Ovary (tissue), 3 donors: ENCODE measurements at regions not wholly inside any gene's neighbourhood (a gene's known extent, or its start where the extent isn't known, plus 50 kb on each side); places are given as distances from the start of the nearest gene placed in this dataset.

Source experiments
- EP300 ChIP-seq: sonication (generic); formaldehyde crosslinking; IDR thresholded peaks from one replicate; pipeline ENCODE4 v1.6.1; 2017; ENCODE audit warnings: antibody characterized with exemption
- POLR2A ChIP-seq: fragments of 450-650 bp; IDR thresholded peaks from one replicate; pipeline ENCODE4 v1.6.1; 2017; ENCODE audit warnings: antibody characterized with exemption, mild to moderate bottlenecking, moderate library complexity
- TF ChIP-seq, protein P1 (sequence below), 3 donors: fragments of 450-650 bp in 2 of 3; fragments of 200-600 bp in 1 of 3; IDR thresholded peaks; one replicate each; pipeline versions ENCODE4 v1.5.1 to v1.8.0; 2016 to 2022; ENCODE audit warnings: antibody characterized with exemption in 3 of 3, mild to moderate bottlenecking in 1 of 3
- donor health status: DM: no; HTN: no; CAD: no.

DNA sequence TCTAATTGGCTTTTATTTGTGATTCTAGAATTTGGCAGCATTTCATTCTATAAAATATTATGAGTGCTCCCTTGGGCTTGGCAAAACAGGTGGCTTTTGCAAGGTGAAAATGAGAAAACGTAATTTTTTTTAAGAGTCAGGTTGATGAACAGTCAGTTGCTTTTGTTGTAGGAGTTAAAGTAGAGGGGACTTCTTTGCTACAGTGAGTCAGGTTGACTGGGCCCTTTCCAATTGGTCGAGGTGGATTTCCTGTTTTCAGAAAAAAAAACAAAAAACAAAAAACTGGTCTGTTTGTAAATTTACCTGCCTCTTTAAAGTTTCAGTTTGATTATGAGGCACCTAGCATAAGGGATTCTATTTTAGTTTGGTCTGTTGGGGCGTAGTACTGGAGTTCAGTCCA is 1469.4 kb upstream of the GBE1 start:
- TF ChIP-seq EP300 (no peak), POLR2A (no peak)
- TF ChIP-seq, protein P1, sequence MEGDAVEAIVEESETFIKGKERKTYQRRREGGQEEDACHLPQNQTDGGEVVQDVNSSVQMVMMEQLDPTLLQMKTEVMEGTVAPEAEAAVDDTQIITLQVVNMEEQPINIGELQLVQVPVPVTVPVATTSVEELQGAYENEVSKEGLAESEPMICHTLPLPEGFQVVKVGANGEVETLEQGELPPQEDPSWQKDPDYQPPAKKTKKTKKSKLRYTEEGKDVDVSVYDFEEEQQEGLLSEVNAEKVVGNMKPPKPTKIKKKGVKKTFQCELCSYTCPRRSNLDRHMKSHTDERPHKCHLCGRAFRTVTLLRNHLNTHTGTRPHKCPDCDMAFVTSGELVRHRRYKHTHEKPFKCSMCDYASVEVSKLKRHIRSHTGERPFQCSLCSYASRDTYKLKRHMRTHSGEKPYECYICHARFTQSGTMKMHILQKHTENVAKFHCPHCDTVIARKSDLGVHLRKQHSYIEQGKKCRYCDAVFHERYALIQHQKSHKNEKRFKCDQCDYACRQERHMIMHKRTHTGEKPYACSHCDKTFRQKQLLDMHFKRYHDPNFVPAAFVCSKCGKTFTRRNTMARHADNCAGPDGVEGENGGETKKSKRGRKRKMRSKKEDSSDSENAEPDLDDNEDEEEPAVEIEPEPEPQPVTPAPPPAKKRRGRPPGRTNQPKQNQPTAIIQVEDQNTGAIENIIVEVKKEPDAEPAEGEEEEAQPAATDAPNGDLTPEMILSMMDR (IDR thresholded peaks at IDR 0.05): no peak
